NCI-H460 (cell line): ENCODE measurements at regions not wholly inside any gene's neighbourhood (a gene's known extent, or its start where the extent isn't known, plus 50 kb on each side); places are given as distances from the start of the nearest gene placed in this dataset.
"Not testable (repeated sequence)": the region's sequence is repeated elsewhere in the genome, so short reads cannot be mapped to it uniquely, and the experiment has no call there.

ENCODE experiments used
- DNase-seq: peaks from one replicate; pipeline ENCODE4 v3.0.0-alpha.2; 2016; ENCODE audit warnings: low read depth; ENCODE audit errors: extremely low read depth

- DNase-seq, result not testable (repeated sequence)
Measured at GRCh38 chr22:11017108-11017507, 4510.9 kb upstream of the OR11H1 start.

- not testable (repeated sequence) for DNase-seq
Measured at GRCh38 chr22:11020522-11020921, 4507.5 kb upstream of the OR11H1 start.

GRCh38 chr22:11026541-11026940 is 4501.5 kb upstream of the OR11H1 start:
- not testable (repeated sequence) for DNase-seq

GRCh38 chr22:11027064-11027463 is 4500.9 kb upstream of the OR11H1 start:
- not testable (repeated sequence) for DNase-seq

- DNase-seq, result not testable (repeated sequence)
Measured at GRCh38 chr22:11027532-11027931, 4500.5 kb upstream of the OR11H1 start.

- not testable (repeated sequence) for DNase-seq
Measured at GRCh38 chr22:11028180-11028579, 4499.8 kb upstream of the OR11H1 start.

- DNase-seq, result not testable (repeated sequence)
Measured at GRCh38 chr22:11029534-11029933, 4498.5 kb upstream of the OR11H1 start.

- DNase-seq, result not testable (repeated sequence)
Measured at GRCh38 chr22:11029967-11030366, 4498.0 kb upstream of the OR11H1 start.

- not testable (repeated sequence) for DNase-seq
Measured at GRCh38 chr22:11030571-11031410, 4497.2 kb upstream of the OR11H1 start.

- DNase-seq, result peak; percentile 14
Measured at GRCh38 chr22:11032115-11032514, 4495.9 kb upstream of the OR11H1 start.

GRCh38 chr22:11034660-11034987 is 4493.4 kb upstream of the OR11H1 start:
- not testable (repeated sequence) for DNase-seq

- not testable (repeated sequence) for DNase-seq
Measured at GRCh38 chr22:11035031-11035873, 4492.7 kb upstream of the OR11H1 start.

GRCh38 chr22:11037314-11037713 is 4490.7 kb upstream of the OR11H1 start:
- DNase-seq, result not testable (repeated sequence)

- not testable (repeated sequence) for DNase-seq
Measured at GRCh38 chr22:11037814-11038213, 4490.2 kb upstream of the OR11H1 start.

- not testable (repeated sequence) for DNase-seq
Measured at GRCh38 chr22:11038786-11039185, 4489.2 kb upstream of the OR11H1 start.

GRCh38 chr22:11041416-11041815 is 4486.6 kb upstream of the OR11H1 start:
- DNase-seq, result not testable (repeated sequence)

- DNase-seq, result no peak
Measured at GRCh38 chr22:11042116-11042515, 4485.9 kb upstream of the OR11H1 start.

GRCh38 chr22:11043289-11043688 is 4484.7 kb upstream of the OR11H1 start:
- DNase-seq, result not testable (repeated sequence)

GRCh38 chr22:11048884-11049283 is 4479.1 kb upstream of the OR11H1 start:
- DNase-seq, result not testable (repeated sequence)

- DNase-seq, result not testable (repeated sequence)
Measured at GRCh38 chr22:11050226-11050625, 4477.8 kb upstream of the OR11H1 start.

- not testable (repeated sequence) for DNase-seq
Measured at GRCh38 chr22:11051401-11052112, 4476.4 kb upstream of the OR11H1 start.
